ENCODE measurements at regions not wholly inside any gene's neighbourhood (a gene's known extent, or its start where the extent isn't known, plus 50 kb on each side); places are given as distances from the start of the nearest gene placed in this dataset.
"Not testable (repeated sequence)": the region's sequence is repeated elsewhere in the genome, so short reads cannot be mapped to it uniquely, and the experiment has no call there.

DNA sequence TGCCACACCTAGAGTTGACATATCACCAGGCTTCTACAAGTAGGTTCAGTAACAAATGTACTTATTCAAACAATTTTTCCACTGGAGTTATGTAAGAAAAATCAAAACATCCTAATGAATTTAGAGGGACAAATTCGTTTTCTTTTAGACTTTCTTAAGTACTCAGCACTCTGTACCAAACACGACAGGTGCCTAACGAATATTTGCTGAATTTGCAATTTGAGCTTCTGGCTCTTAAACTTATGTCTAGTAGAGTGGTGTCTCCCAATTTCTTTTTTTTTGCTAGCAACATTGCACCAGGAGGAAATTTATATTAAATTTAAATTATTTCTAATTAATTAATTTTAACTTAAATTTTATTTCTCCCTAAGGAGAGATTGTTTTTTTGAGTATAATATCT is 397.0 kb downstream of the CNTN3 start:
- CTCF ChIA-PET, result no interaction called here

DNA sequence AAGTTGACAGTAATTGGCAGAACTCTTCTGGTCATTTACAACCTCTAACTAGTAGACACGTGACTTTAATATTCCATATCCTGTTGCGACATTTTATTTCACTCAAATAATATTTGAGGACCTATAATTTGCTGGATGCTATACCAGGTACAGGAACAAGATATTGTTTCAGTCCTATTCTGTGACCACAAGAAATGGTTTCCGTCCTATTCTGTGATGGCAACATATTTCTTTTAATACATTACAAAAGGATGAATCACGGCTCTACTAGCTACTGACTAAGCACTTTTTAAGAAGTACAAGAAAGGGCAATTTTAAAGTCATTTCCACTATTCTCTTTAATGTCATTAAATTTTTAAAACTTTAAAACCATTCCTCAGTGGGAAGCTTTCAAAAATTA is 400.2 kb downstream of the CNTN3 start:
- no peaks in the 10 kb centered on the region for H3K4me1 Mint-ChIP-seq (ENCODE audit: low read depth)
- H3K9me3 Mint-ChIP-seq (ENCODE audit: insufficient read depth), result peaks cover 5% of the 10 kb centered on the region
- no peak for ATAC-seq
- POLR2A ChIA-PET, result no interaction called here
- H3K27ac Mint-ChIP-seq, result no peak overlapping the region
- H3K4me3 Mint-ChIP-seq, result no peak overlapping the region
- no peaks in the 10 kb centered on the region for H3K27me3 Mint-ChIP-seq (ENCODE audit: low read depth)
- no peaks in the 10 kb centered on the region for H3K36me3 Mint-ChIP-seq (ENCODE audit: low read depth)
- CTCF ChIA-PET, result no interaction called here
- no peak for DNase-seq

More for the DNA sequence above, 397.0 kb downstream of the CNTN3 start:
- Mint-ChIP-seq H3K9me3 (ENCODE audit: insufficient read depth) (no peaks in the 10 kb centered on the region), H3K4me3 (no peak overlapping the region), H3K27me3 (ENCODE audit: low read depth) (no peaks in the 10 kb centered on the region), H3K27ac (no peak overlapping the region), H3K4me1 (ENCODE audit: low read depth) (no peaks in the 10 kb centered on the region), H3K36me3 (ENCODE audit: low read depth) (no peaks in the 10 kb centered on the region)
- DNase-seq, result no peak
- POLR2A ChIA-PET, result no interaction called here
- ATAC-seq, result no peak

DNA sequence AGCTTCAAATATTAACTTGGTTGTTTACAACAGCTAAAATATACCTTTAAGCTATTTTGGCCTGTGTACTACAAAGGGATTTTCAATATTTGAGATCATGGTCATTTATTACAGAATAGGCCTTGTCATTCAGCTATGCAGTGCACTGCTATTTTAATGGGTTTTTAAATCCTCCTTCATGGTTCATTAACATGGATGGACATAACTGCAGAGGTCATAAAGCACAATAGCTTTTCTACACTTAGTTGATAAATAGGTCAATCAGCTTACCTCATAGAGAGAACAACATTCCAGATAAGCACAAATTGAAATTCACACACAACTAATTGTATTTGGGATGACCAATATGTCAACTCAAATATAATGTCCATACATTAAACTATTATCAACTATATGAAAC is 403.7 kb downstream of the CNTN3 start:
- ATAC-seq (no peak), DNase-seq (no peak)
- ChIA-PET POLR2A (no interaction called here), CTCF (no interaction called here)
- no peaks in the 10 kb centered on the region for H3K4me1 Mint-ChIP-seq (ENCODE audit: low read depth)
- H3K27ac Mint-ChIP-seq, result no peak overlapping the region
- no peaks in the 10 kb centered on the region for H3K27me3 Mint-ChIP-seq (ENCODE audit: low read depth)
- H3K36me3 Mint-ChIP-seq (ENCODE audit: low read depth), result no peaks in the 10 kb centered on the region
- H3K9me3 Mint-ChIP-seq (ENCODE audit: insufficient read depth), result peaks cover 5% of the 10 kb centered on the region
- H3K4me3 Mint-ChIP-seq, result no peak overlapping the region

DNA sequence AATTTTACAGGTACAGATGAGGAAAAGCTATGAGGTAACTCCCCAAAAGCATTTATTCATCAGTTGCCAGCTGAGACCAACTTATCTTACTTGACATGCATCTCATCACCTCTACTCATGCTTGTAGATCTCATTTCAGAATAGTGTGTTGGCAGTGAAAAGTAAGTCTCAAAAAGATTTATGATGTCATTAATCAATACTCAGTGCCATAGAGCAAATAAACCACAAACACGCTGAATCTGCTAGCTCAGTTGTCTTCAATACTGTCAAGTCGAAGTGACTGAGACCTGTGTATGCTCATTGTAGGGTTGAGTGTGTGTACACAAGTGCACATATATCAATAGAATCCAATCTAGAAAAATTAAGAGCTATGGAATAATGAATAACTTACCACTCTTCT is 413.5 kb downstream of the CNTN3 start:
- no peak overlapping the region for H3K27ac Mint-ChIP-seq
- H3K9me3 Mint-ChIP-seq (ENCODE audit: insufficient read depth), result no peaks in the 10 kb centered on the region
- no peaks in the 10 kb centered on the region for H3K36me3 Mint-ChIP-seq (ENCODE audit: low read depth)
- no peaks in the 10 kb centered on the region for H3K27me3 Mint-ChIP-seq (ENCODE audit: low read depth)
- DNase-seq (no peak), ATAC-seq (no peak)
- H3K4me3 Mint-ChIP-seq, result no peak overlapping the region
- H3K4me1 Mint-ChIP-seq (ENCODE audit: low read depth), result no peaks in the 10 kb centered on the region
- ChIA-PET CTCF (no interaction called here), POLR2A (no interaction called here)

DNA sequence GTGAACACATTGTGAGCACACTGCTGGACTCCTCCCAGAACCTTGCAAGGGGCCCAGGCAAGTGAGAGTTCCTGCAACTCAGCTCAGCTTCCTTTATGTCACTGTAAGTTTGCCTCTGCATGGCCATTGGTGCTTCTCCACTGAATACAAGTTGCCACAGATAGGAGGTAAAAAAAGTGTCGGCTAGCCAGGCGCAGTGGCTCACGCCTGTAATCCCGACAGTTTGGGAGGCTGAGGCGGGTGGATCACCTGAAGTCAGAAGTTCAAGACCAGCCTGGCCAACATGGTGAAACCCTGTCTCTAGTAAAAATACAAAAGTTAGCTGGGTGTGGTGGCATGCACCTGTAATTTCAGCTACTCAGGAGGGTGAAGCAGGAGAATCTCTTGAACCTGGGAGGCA is 435.8 kb downstream of the CNTN3 start:
- H3K4me1 Mint-ChIP-seq (ENCODE audit: low read depth); POLR2A ChIA-PET; H3K27me3 Mint-ChIP-seq (ENCODE audit: low read depth); H3K36me3 Mint-ChIP-seq (ENCODE audit: low read depth); DNase-seq; CTCF ChIA-PET; H3K4me3 Mint-ChIP-seq; ATAC-seq; H3K27ac Mint-ChIP-seq: not testable (repeated sequence)
- H3K9me3 Mint-ChIP-seq (ENCODE audit: insufficient read depth), result peaks cover 11% of the 10 kb centered on the region

DNA sequence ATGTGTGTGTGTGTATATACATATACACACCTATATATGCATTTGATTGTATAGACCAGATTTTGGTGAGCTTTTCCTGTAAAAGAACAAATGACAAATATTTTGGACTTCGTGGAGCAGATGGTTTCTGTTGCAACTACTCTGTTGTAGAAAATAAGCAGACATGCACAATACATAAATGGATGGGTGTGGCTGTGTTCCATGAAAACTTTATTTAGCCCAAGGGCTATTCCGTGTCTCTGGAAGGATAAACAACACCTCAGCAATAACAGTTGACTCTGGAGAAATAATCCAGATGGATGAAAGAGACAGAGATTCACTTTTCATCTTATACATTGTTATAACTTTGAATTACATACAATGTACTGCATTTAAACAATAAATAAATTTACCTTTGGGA is 441.4 kb downstream of the CNTN3 start:
- no peak overlapping the region for H3K27ac Mint-ChIP-seq
- H3K36me3 Mint-ChIP-seq (ENCODE audit: low read depth), result no peaks in the 10 kb centered on the region
- ATAC-seq, result no peak
- no peaks in the 10 kb centered on the region for H3K27me3 Mint-ChIP-seq (ENCODE audit: low read depth)
- ChIA-PET POLR2A (no interaction called here), CTCF (no interaction called here)
- no peaks in the 10 kb centered on the region for H3K4me1 Mint-ChIP-seq (ENCODE audit: low read depth)
- peaks cover 4% of the 10 kb centered on the region for H3K9me3 Mint-ChIP-seq (ENCODE audit: insufficient read depth)
- no peak for DNase-seq
- H3K4me3 Mint-ChIP-seq, result no peak overlapping the region

DNA sequence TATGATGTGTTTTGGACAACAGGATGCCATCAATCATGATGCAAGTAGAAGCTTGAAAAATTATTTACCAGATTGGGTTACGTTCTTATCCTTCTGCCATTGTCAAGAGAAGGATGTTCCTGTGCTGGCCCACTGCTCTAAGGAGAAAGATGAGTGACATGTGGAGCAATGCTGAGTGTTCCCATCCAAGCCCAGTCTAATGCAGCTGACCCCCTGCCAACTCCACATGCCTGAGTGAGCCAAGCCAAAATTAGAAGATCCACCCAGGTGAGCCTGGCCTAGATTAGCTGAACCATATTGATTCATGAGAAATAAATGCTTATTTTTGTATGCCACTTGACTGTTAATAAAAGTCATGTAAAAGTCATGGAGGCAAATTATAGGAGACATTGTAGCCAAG is 446.5 kb downstream of the CNTN3 start:
- no peaks in the 10 kb centered on the region for H3K27me3 Mint-ChIP-seq (ENCODE audit: low read depth)
- H3K4me3 Mint-ChIP-seq, result no peak overlapping the region
- H3K9me3 Mint-ChIP-seq (ENCODE audit: insufficient read depth), result peaks cover 5% of the 10 kb centered on the region
- ATAC-seq, result no peak
- CTCF ChIA-PET, result no interaction called here
- POLR2A ChIA-PET, result no interaction called here
- no peak overlapping the region for H3K27ac Mint-ChIP-seq
- no peaks in the 10 kb centered on the region for H3K36me3 Mint-ChIP-seq (ENCODE audit: low read depth)
- no peak for DNase-seq
- H3K4me1 Mint-ChIP-seq (ENCODE audit: low read depth), result no peaks in the 10 kb centered on the region

DNA sequence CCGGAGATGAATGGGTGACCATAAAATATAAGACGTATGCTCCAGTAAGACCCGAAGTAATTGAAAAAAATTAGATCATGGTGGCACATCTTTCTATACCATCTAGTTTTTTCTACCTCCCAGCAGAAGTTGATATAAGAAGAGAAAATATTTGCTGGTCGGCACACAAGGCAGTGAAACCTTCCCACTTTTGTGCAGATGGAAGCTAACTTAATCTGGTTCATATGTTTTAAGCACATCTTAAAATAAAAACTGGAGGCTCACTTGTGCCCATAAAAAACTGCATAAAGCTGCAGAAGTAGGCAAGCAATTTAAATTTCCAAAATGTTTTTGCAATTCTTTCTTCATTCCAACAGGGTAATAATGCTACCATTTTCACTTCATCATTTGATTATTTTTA is 449.2 kb downstream of the CNTN3 start:
- H3K27me3 Mint-ChIP-seq (ENCODE audit: low read depth), result no peaks in the 10 kb centered on the region
- no peak for DNase-seq
- POLR2A ChIA-PET, result no interaction called here
- H3K9me3 Mint-ChIP-seq (ENCODE audit: insufficient read depth), result peaks cover 7% of the 10 kb centered on the region
- H3K4me3 Mint-ChIP-seq, result no peak overlapping the region
- no peak for ATAC-seq
- H3K27ac Mint-ChIP-seq, result no peak overlapping the region
- H3K36me3 Mint-ChIP-seq (ENCODE audit: low read depth), result no peaks in the 10 kb centered on the region
- H3K4me1 Mint-ChIP-seq (ENCODE audit: low read depth), result no peaks in the 10 kb centered on the region
- CTCF ChIA-PET, result no interaction called here

DNA sequence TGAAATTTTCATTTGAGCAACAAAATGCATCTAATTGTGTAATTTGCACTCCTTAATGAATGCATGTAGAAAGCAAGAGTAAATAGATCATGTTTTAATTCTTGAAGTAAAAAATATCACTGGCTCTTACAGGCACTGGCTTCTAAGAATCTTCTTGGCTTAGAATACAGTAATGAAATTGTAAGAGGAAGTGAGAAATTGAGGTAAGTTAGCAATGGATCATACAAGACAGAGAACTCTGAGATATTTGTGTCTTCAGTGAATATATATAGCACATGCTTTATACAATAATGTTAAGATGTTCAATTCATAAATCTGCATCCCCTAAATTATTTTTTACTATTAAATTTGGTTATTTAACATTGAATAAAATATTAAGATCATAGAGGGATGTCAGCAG is 465.0 kb downstream of the CNTN3 start:
- no peaks in the 10 kb centered on the region for H3K4me1 Mint-ChIP-seq (ENCODE audit: low read depth)
- ChIA-PET CTCF (no interaction called here), POLR2A (no interaction called here)
- H3K4me3 Mint-ChIP-seq, result no peak overlapping the region
- DNase-seq (no peak), ATAC-seq (no peak)
- H3K27ac Mint-ChIP-seq, result no peak overlapping the region
- H3K27me3 Mint-ChIP-seq (ENCODE audit: low read depth), result no peaks in the 10 kb centered on the region
- H3K9me3 Mint-ChIP-seq (ENCODE audit: insufficient read depth), result peaks cover 3% of the 10 kb centered on the region
- H3K36me3 Mint-ChIP-seq (ENCODE audit: low read depth), result no peaks in the 10 kb centered on the region

DNA sequence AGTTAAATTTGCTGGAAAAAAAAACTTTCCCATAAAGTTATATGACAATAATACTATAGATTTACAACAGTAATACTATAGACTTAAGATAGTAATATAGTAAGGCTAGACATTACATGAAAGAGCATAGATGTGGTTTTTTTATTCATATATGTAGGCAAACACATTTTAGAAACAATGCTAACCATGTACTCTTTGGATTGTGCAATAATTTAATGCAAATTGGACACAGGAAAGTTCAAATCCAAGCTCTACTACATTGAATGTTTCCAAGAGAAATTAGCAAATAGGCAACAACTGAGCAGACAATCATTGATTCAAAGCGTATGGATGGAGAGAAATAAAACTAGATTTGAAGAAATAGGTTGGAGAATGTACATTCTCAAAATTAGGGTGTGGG is 469.2 kb downstream of the CNTN3 start:
- H3K4me1 Mint-ChIP-seq (ENCODE audit: low read depth), result no peaks in the 10 kb centered on the region
- no peak for ATAC-seq
- ChIA-PET CTCF (no interaction called here), POLR2A (no interaction called here)
- DNase-seq, result no peak
- no peak overlapping the region for H3K4me3 Mint-ChIP-seq
- no peak overlapping the region for H3K27ac Mint-ChIP-seq
- no peaks in the 10 kb centered on the region for H3K27me3 Mint-ChIP-seq (ENCODE audit: low read depth)
- H3K36me3 Mint-ChIP-seq (ENCODE audit: low read depth), result no peaks in the 10 kb centered on the region
- no peaks in the 10 kb centered on the region for H3K9me3 Mint-ChIP-seq (ENCODE audit: insufficient read depth)

DNA sequence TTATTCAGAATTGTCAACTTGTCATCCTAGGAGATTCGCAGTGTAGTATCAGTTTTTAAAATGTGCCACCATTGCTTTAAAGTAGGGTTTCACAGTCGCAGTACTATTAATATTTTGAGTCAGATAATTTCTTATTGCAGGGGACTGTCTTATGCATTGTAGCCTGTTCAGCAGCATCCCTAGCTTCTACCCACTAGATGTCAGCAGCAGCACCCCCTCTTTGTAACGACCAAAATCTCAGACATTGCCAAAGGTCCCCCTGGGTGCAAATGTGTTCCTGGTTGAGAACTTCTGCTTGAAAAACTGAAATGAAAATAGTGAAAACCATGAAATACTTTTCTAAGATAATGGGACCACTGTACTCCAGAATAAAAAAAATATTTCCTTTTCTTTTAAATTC is 474.8 kb downstream of the CNTN3 start:
- POLR2A ChIA-PET, result no interaction called here
- no peaks in the 10 kb centered on the region for H3K4me1 Mint-ChIP-seq (ENCODE audit: low read depth)

DNA sequence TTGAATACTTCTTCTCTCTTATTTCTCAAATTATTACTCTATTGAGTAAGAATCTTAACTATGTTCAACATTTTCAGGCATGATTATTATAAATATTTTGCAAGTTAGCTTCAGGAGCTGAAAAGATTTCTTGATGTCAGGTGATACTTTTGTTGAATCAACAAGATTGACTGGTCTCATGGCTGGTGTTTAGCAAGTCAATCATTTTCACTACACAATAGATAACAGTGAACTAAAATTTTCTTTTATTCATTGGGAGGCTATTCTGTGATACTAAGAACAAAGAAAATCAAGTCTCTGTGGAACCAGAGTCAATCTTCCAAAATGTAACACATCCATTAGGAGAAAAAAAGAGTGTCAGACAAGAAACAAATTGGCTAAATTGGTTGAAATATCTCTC is 476.7 kb downstream of the CNTN3 start:
- no peak for DNase-seq
- peaks cover 17% of the 10 kb centered on the region for H3K9me3 Mint-ChIP-seq (ENCODE audit: insufficient read depth)
- ATAC-seq, result no peak
- no peaks in the 10 kb centered on the region for H3K36me3 Mint-ChIP-seq (ENCODE audit: low read depth)
- POLR2A ChIA-PET, result no interaction called here
- no peaks in the 10 kb centered on the region for H3K27me3 Mint-ChIP-seq (ENCODE audit: low read depth)
- CTCF ChIA-PET, result interaction anchor here (0.5 kb wide), 1 partner anchor 949 kb away, joined by 3 read pairs; no protein-coding TSS in a partner anchor
- no peaks in the 10 kb centered on the region for H3K4me1 Mint-ChIP-seq (ENCODE audit: low read depth)
- no peak overlapping the region for H3K27ac Mint-ChIP-seq
- no peak overlapping the region for H3K4me3 Mint-ChIP-seq

More for the DNA sequence above, 474.8 kb downstream of the CNTN3 start:
- DNase-seq (no peak), ATAC-seq (no peak)
- H3K36me3 Mint-ChIP-seq (ENCODE audit: low read depth), result no peaks in the 10 kb centered on the region
- H3K9me3 Mint-ChIP-seq (ENCODE audit: insufficient read depth), result peaks cover 17% of the 10 kb centered on the region
- no peaks in the 10 kb centered on the region for H3K27me3 Mint-ChIP-seq (ENCODE audit: low read depth)
- no peak overlapping the region for H3K4me3 Mint-ChIP-seq
- H3K27ac Mint-ChIP-seq, result no peak overlapping the region
- CTCF ChIA-PET, result no interaction called here

DNA sequence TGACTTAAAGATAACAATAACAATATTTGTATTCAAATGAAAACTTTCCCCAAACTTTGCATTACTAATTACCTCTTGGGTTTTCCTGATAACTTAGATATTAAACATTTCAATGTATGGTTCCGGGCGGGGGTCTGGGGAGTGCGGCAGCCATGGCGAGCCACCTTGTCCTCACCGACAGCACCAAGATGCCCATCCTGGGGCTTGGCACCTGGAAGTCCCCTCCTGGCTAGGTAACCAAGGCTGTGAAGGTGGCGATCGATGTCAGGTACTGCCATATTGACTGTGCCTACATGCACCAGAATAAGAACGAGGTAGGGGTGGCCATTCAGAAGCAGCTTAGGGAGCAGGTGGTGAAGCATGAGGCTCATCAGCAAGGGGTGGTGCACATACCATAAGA is 478.7 kb downstream of the CNTN3 start:
- CTCF ChIA-PET, result no interaction called here
- ATAC-seq (no peak), DNase-seq (no peak)
- Mint-ChIP-seq H3K4me3 (no peak overlapping the region), H3K27ac (no peak overlapping the region), H3K4me1 (ENCODE audit: low read depth) (no peaks in the 10 kb centered on the region), H3K9me3 (ENCODE audit: insufficient read depth) (peaks cover 19% of the 10 kb centered on the region), H3K27me3 (ENCODE audit: low read depth) (no peaks in the 10 kb centered on the region), H3K36me3 (ENCODE audit: low read depth) (no peaks in the 10 kb centered on the region)
- POLR2A ChIA-PET, result no interaction called here

DNA sequence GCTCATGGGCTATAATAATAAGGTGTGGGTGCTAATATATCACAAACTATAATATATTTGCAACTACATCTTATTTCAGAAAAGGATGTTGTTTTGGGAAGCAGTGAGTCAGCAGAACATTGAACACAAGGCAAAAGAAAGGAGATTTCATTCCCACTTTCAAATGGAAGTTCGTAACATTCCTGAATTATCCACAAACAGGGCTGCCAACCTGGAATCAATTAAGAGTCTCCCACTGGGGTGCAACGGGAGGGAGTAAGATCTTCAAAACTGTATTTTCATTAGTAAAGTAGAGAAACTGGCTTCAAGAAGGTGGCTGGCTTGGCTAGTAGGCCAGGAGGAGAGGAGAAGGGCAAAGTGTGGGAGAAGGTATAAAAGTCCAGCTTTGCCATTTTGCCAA is 479.6 kb downstream of the CNTN3 start:
- Mint-ChIP-seq H3K9me3 (ENCODE audit: insufficient read depth) (peaks cover 24% of the 10 kb centered on the region), H3K27me3 (ENCODE audit: low read depth) (no peaks in the 10 kb centered on the region), H3K27ac (no peak overlapping the region), H3K4me3 (no peak overlapping the region), H3K36me3 (ENCODE audit: low read depth) (no peaks in the 10 kb centered on the region), H3K4me1 (ENCODE audit: low read depth) (no peaks in the 10 kb centered on the region)
- POLR2A ChIA-PET, result no interaction called here
- DNase-seq (no peak), ATAC-seq (no peak)
- CTCF ChIA-PET, result no interaction called here
